H4 (cell line): ENCODE measurements at regions not wholly inside any gene's neighbourhood (a gene's known extent, or its start where the extent isn't known, plus 50 kb on each side); places are given as distances from the start of the nearest gene placed in this dataset.
"Not testable (repeated sequence)": the region's sequence is repeated elsewhere in the genome, so short reads cannot be mapped to it uniquely, and the experiment has no call there.

Source experiments
- DNase-seq: peaks from one replicate; pipeline ENCODE4 v3.0.0-alpha.2; 2015; ENCODE audit warnings: low spot score

DNA sequence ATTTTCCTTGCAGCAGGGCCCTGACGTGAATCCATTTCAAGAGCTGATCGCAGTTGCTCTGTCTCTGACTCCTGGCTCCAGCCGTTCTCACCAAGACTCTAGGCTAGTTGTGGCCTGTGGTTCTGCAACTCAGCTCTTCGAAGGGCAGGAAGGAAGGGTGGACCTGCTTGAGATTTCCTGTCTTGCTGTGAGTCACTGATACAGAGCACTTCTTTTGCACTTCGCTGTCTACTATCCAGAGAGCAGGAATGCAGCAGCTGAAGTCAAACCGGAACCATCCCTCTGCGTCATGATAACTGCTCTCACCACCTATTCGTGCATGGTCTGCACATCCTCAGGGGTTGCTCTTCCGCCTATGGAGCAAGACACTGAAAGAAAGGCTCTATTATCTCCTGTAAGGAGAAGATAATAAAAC is 59.7 kb downstream of the RAP2B start:
- DNase-seq: peak; percentile 85

DNA sequence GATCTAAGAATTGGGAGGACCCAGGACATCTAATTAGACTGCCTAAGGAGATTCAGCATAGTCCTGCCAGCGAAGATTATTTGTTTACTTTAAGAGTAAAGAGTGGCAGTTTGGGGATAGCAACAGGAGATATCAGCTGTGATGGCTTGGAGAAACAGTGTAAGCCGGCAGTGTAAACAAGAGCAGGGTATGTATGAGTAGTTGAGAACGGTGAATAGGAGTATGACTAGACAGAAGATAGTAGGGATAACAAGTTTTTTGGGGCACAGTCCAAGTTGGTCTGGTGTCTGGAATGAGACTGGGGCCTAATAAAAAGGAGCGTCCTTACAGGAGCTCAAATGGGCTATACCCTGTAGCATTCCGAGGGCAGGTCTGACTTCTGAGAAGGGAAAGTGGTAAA is 64.9 kb downstream of the RAP2B start:
- DNase-seq: not testable (repeated sequence)

DNA sequence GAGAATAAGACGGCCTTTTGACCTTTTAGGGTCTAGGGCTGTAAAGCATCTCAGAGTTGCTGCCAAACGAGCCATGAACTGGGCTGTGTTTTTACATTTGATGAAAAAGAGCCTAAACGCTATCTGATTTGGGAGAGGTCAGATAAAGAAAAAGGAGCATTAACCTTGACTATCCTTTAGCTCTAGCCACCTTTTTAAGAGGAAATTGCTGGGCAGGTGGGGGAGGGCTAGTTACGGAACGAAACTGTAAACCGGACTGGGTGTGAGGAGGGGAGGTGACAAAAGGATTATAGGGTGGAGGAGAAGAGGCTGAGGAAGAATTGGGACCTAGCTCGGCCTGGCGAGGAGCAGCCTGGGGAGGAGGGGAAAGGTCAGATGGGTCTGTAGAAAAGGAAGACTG is 68.4 kb downstream of the RAP2B start:
- DNase-seq: not testable (repeated sequence)

DNA sequence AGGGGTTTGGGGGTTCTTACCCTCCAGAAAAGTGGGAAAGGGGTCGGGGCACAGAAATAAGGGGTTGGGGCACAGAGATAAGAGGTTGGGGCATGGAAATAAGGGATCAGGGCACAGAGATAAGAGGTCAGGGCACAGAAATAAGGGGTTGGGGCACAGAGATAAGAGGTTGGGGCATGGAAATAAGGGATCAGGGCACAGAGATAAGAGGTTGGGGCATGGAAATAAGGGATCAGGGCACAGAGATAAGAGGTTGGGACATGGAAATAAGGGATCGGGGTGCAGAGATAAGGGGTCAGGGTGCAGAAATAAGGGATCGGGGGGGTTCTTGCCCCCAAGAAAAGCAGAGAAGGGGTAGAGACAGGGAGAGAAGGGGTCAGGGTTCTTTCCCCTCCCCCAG is 69.2 kb downstream of the RAP2B start:
- DNase-seq: not testable (repeated sequence)

DNA sequence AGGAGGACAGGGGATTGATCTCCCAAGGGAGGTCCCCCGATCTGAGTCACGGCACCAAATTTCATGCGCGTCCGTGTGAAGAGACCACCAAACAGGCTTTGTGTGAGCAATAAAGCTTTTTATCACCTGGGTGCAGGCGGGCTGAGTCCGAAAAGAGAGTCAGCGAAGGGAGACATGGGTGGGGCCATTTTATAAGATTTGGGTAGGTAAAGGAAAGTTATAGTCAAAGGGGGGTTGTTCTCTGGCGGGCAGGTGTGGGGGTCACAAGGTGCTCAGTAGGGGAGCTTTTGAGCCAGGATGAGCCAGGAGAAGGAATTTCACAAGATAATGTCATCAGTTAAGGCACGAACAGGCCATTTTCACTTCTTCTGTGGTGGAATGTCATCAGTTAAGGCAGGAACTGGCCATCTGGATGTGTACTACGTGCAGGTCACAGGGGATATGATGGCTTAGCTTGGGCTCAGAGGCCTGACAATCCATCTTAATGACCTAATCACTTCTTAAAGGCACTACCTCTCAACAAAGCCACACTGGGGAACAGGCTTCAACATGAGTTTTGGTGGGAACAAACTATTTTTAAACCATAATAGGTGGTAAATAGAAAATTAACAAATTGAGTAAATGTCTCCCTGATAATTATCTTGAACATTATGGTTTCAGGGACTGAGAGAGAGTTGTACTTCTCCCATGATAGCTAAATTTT is 70.2 kb downstream of the RAP2B start:
- peak; percentile 48 for DNase-seq

DNA sequence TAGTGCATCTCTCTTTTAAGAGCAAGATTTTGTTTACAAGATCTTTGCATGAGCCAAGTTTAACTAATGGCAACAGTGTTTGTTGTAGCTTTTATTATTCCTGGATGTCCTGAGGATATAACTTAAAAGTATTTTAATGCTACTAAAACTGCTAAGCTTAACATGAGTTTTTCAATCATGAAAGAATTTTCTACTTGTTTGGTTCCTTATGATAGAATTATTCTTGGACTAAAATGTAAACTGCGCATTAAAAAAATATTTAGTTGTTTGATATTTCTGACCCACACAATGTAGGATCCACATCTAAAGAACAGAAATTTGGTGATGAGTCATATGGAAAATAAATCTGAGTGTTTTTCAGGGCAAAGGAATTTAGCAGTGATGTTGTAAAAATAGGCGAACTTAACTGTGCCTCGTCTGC is 70.8 kb downstream of the RAP2B start:
- DNase-seq: peak; percentile 40

DNA sequence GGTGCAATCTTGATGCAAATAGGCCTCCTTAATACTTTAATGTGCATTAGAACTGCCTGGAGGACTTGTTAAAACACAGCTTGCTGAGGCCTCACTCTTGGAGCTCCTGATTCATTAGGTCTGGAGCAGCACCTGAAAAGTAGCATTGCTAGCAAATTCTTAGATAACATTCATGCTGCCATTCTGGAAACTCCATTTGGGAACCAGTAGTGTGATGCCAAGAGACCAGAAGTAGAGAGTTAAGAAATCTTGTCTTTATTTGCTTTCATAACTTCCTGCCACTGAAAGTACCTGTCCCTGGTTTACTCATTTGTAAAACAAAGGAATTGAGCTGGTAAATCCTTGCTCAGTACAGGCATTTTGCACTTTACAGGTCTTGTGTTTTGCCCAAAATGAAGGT is 72.0 kb downstream of the RAP2B start:
- DNase-seq: no peak

DNA sequence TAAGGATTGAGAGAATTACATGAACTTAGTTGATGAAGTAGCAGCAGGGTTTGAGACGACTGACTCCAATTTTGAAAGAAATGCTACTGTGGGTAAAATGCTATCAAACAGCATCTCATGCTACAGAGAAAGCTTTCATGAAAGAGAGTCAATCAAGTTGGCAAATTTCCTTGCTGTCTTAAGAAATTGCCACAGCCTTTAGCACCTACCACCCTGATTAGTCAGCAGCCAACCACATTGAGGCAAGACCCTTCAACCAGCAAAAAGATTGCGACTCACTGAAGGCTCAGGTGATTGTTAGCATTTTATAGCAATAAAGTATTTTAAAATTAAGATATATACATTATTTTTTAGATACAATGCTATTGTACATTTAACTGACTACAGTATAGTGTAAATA is 80.9 kb downstream of the RAP2B start:
- DNase-seq: no peak

DNA sequence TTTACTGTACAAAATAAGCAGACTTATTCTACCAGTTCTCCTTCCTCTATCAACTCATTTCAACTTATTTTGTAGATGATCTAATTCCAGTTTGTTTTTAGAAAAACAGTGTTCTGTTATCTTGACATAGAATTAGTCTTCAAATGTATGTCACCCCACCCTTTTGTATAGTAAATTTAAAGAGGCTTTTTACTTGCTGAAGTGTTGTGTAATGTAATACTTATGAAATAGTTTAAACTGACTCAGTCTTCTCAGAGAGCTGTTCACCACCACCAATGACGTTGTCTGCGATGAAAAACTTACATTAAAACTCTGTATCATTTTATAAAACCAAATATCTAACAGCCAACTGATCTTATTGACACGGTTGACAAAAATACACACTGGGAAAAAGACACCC is 82.9 kb downstream of the RAP2B start:
- no peak for DNase-seq

DNA sequence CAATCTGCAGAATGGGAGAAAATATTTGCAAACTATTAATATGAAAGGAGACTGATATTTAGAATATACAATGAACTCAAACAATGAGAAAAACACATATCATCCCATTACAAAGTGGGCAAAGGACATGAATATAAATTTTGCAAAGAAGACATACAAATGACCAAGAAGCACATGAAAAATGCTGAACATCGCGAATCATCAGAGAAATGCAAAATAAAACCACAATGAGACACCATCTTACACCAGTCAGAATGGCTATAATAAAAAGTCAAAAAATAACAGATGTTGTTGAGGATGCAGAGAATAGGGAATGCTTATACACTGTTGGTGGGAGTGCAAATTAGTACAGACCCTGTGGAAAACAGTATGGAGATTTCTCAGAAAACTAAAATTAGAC is 83.6 kb downstream of the RAP2B start:
- no peak for DNase-seq

DNA sequence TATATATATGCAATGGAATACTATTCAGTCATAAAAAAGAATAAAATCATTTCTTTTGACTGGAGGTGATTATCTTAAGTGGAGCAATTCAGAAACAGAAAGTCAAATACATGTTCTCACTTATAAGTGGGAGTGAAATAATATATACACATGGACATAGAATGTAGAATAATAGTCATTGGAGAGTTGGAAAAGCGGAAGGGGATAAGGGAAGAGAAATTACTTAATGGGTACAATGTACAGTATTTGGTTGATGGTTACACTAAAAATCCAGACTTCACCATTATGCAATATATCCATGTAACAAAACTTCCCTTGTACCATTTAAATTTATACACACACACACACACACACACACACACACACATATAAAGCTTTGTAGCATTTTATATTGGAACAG is 84.3 kb downstream of the RAP2B start:
- DNase-seq: no peak

DNA sequence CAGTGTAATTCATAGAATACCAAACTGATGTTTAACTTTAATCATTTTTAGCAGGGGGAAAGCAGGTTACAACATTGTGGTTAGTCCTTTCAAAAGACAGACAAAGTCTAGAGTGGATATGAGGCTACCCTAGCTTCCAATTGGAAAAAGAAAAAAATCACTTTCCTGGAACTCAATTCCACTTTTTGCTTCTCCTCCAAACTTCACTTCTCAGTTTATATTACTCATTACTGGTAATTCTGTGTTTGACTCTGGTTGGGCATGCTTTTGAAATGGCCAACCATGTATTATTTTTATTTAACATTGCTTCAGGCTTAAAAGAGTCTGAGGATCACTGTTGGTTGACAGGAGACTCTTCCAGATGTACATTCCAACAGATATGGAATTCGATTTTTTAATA is 84.8 kb downstream of the RAP2B start:
- DNase-seq: peak; percentile 70

DNA sequence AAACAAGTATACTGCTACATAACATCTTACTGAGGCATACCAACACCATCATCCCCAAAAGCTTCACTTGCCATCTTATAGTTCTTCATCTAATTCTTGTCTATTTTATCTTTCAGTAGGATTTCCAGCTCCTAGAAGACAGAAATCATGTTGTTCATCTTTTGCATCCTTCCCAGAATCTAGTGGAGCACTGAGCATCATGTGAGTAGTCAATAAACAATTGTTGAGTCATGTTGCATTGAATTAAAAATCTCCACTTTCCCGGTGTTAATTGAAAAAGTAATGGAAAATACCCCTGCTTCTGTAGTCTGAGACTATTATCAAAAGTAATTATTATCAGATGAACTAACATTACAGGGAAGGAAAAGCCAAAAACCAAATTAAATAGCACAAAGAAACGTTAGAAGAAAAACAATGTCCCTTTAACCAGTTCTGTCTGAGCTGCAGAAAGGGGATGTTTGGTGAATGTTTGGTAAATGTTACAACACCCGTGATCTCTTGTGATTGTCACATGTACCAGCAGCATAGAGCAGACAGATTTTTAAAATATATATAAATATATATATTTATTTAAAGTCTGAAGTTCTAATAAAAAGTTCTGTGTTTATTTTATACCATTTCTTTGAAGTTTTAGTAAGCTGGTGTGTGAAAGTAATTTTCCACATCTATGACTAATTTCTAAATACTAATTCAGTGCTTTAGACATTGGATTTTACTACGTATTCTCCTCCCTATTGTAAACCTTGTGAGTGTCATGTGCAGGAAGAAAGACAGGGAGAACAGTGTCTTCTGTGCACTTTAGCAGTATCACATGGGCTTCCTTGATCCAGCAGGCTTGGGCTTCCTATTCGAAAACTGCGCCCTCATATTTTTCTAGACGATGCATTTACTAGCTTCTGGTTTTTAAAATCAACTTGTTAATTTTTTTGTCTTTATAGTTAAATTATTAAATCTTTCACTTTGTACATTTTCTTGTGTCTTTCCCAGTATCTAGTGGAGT is 85.6 kb downstream of the RAP2B start:
- no peak for DNase-seq

DNA sequence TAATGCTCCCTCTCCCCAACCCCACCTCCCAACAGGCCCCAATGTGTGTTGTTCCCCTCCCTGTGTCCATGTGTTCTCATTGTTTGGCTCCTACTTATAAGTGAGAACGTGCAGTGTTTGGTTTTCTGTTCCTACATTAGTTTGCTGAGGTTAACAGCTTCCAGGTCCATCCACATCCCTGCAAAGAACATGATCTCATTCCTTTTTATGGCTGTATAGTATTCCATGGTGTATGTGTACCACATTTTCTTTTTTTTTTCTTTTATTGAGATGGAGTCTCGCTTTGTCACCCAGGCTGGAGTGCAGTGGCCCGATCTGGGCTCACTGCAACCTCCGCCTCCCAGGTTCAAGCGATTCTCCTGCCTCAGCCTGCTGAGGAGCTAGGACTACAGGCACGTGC is 86.8 kb downstream of the RAP2B start:
- DNase-seq: not testable (repeated sequence)

DNA sequence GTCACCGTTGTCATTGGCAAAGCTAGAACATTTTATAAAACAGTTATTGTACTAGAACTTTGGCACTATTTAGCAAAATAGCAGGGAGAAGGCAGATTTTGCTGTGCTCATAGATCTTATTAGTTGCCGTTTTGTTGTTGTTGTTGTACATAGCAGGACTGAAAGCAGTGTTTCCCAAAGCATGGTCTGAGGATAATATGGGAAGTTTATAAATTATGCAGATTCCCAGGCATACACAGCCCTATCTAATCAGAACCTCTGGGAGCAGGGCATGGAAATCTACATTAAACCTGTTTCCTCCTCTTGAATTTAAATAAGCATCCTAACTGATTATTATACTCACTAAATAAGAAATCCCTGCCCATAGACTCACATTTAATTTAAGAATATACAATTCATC is 87.9 kb downstream of the RAP2B start:
- no peak for DNase-seq

DNA sequence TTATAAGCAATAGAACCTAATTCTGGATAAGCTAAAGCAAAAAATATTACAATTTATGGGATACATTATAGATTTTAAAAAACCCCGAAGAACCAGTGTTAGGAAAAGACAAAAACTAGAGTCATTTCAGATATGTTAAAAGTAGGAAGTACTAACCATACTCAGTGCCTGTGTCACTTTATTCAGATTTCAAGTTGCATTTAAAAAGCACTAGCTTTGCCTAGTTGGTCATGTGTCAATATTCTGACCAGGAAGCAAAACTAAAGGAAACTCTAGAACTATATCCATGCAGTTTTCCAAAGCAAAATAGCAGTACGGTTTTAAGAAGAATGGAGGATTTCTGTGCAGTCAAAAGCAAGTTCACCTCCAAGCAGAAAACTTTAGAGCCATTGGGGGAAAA is 88.4 kb downstream of the RAP2B start:
- no peak for DNase-seq

DNA sequence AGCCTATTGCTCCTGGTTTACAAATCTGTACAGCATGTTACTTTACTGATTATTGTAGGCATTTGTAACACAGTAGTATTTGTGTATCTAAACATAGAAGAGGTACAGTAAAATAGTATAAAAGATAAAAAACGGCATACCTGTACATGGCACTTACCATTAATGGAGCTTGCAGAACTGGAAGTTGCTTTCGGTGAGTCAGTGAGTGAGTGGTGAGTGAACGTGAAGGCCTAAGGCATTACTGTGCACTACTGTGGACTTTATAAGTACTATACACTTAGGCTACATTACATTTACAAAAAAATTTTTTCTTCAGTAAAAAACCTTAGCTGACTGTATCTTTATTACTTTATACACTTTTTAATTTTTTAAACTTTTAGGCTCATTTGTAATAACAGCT is 90.9 kb downstream of the RAP2B start:
- no peak for DNase-seq

DNA sequence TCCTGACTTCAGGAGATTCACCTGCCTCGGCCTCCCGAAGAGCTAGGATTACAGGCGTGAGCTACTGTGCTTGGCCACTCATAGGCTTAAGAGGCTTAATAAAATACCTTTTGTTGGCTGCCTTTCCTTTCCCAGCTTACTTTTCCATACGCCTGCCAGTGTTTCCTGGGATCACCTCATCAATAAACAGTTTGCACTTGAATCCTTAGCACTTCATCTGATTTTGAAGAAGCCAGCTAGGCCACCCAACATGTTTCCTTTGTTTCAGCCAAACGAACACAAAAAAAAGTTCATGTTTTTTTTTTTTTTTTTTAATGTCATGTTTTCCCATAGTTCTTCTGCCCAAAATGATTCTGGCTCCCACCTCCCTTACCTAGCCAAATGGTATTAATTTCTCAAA is 92.3 kb downstream of the RAP2B start:
- no peak for DNase-seq

DNA sequence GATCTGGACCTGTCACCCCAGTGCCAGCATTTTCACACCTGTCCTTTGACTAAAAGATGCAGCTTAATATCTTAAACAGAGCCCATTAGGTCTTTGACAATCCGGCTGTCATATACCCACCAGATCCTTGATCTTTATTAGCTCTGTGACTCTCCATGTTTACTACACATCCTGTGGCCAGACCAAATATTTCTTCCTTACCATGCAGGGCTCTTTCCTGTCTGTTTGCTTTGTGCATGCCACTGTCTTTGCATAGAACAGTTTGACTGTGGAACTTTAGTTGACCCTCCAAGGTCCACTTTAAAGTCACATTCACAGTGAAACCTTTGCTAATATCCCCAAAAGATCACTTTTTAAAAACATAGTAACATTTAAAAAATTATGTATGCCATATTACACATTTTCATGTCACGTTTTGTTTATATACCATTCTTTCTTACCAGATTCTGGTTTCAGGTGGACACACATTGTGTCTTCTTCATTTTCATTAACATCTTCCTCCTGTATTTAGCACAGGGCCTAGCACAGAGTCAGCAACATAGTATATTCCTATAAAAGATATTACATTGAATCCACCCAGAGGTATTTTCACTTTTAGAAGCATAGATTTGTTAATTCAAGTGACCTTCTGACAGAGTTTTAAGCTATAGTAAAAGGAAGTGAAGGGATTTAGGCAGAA is 95.8 kb downstream of the RAP2B start:
- peak; percentile 31 for DNase-seq

DNA sequence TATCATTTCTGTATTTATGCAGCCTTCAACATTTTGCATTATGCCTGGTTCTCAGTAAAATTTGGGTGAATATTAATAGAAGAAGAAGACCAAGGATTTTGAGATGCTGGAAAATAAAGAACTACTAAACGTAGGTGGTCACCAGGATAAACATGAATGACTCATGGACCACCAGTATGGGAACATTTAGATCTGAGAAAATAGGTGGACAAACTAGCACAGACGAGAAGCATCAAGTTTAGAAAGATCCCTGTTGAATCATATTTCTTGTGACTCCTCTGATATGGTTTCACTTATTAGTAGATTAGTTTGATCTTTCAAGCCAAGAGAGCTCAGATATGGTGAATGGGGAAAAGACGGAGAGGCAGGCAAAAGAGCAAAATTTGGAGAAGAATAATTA is 97.9 kb downstream of the RAP2B start:
- DNase-seq: no peak

DNA sequence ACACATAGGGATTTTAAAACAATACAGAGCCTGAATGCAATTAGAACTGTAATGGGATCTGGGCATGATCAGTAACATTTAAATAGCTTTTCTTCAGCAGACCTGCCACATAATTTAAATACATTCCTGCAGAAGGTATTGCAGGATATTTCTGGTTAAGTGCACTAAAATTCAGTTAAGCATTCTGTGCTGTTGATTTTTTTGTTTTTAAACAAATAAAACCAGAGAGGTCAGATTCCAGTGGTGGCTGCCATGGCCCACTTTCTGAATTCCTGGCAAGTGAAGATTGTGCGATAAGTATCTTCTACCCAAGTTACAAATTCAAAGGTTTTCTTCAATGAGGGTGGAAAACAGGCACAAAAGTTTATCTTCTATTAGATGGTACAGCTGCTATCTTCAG is 98.7 kb downstream of the RAP2B start:
- peak; percentile 51 for DNase-seq

DNA sequence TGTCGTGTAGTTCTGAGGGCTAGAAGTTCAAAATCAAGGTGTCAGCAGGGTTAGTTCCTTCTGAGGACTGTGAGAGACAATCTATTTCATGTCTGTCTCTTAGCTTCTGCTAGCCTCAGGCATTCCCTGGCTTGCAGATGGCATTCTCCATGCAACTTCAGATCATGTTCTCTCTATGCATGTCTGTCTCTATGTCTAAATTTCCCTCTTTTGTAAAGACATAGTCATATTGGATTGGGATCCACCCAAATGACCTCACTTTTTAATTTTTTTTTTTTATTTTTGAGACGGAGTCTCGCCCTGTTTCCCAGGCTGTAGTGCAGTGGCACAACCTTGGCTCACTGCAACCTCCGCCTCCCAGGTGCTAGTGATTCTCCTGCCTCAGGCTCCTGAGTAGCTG is 104.6 kb downstream of the RAP2B start:
- DNase-seq: no peak
